GM19438 (cell line): ENCODE measurements at regions not wholly inside any gene's neighbourhood (a gene's known extent, or its start where the extent isn't known, plus 50 kb on each side); places are given as distances from the start of the nearest gene placed in this dataset.

Source experiments
- ATAC-seq: cut with Tn5 transposase; IDR thresholded peaks from one replicate; pipeline ENCODE4 v1.9.1; 2021; ENCODE audit warnings: low read depth; ENCODE audit not compliant: unreplicated experiment

- no peak for ATAC-seq
These were observed 49.8 kb downstream of the PLCE1 start for GRCh38 chr10:94043431-94043990.

- no peak for ATAC-seq
These were observed 52.4 kb downstream of the PLCE1 start for GRCh38 chr10:94046098-94046497.

DNA sequence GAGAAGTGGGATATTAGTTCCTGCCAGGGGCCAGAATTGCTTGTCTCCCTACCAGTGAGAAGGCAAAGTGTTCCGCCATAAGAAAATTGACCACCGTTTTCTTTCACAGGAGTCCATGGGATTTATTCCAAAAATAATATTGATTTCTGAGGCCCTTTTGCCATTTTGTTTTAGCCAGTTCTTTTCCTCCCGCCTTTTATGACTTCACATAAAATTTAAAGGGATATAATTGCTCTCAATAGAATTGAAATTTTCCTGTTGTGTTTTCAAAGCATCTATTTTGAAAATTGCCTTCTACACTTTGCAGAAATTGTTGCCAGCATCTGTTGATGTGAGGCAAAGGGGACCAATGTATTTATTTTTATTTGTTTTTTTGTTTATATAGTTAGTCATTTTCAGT, 53.6 kb downstream of the PLCE1 start:
- no peak for ATAC-seq

- ATAC-seq = no peak
These were observed 56.2 kb downstream of the PLCE1 start for GRCh38 chr10:94049911-94050310.

- no peak for ATAC-seq
These were observed 58.5 kb downstream of the PLCE1 start for GRCh38 chr10:94052281-94052680.

GRCh38 chr10:94052866-94053791, 59.4 kb downstream of the PLCE1 start:
- ATAC-seq = no peak

- no peak for ATAC-seq
These were observed 65.6 kb downstream of the PLCE1 start for GRCh38 chr10:94059178-94059883.

DNA sequence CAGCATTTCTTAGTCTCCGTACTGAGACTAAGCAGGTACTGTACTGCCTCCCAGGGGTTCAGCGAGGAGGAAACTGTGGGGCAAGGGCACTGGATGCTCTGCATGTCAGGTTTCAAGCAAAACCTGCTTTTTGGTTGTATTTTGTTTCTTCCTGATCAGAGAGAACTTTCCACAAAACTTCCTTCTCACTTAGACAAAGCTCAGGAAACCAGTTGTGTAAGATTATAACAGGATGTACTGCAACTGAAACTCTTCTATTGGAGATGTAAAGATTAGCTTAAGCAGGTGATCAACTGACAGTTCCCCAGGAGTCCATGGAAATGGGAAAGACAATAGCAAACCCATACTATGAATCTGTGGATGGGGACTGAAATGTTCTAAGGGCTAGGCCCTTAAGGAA, 67.3 kb downstream of the PLCE1 start:
- no peak for ATAC-seq

GRCh38 chr10:94062611-94063010, 68.9 kb downstream of the PLCE1 start:
- ATAC-seq = no peak

GRCh38 chr10:94065362-94065761, 71.6 kb downstream of the PLCE1 start:
- ATAC-seq = no peak

DNA sequence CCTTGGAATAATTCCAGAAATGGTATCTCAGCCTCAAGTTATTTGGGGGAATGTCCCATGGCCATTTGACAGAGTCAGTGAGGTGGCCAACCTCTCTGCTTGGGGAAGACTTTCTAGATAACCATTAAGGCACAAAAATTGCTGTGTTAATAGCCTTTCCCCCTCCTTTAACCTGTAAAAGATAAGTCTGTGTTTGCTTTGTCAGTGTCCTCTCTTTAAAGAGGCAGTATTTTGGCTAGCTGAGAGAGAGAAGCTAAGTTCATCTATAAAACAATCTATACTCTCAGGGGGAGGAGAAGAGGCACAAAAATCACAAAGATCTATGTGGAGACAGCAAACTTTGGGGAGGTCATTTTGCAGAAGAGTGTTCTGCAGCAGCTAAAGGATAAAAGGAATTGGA, 72.1 kb downstream of the PLCE1 start:
- no peak for ATAC-seq

DNA sequence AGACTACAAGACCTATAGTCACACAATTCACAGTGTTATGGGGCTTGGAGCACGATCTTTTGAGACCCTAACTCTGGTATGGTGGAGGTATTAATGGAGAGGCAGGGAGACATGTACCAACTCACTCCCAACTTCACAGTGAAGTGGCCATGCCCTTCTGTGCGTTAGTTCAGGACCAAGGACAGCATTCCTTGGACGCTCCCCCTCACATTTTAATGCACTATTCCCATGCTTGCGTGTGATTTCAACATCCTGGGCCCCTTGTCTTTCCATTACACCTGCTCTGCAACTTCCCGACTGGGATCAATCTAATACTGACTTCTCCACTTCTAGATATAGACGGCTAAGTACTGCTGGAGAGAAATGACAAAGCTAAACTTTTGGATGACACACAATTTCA, 72.7 kb downstream of the PLCE1 start:
- ATAC-seq = no peak

- no peak for ATAC-seq
These were observed 76.2 kb downstream of the PLCE1 start for GRCh38 chr10:94069884-94070283.

GRCh38 chr10:94074462-94074861, 80.7 kb downstream of the PLCE1 start:
- ATAC-seq = no peak

DNA sequence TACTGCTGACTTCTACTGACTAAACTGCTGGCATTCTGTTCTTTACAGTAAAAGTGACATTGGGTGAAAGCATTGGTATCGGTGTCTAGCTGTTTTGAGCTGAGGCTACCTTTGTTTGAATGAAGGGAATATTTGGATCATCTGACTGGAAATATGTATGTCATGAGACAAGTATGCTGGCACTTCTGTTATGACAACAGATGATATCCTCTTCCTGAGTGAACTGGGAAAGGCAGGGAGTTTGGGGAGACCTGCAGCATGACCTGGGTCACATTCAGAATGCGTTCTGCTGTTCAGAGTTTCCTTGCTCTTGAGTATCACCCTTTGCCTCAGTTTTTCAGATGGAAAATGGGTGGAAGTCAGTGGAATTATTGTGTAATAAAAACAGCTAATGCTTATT, 81.8 kb downstream of the PLCE1 start:
- ATAC-seq = no peak

DNA sequence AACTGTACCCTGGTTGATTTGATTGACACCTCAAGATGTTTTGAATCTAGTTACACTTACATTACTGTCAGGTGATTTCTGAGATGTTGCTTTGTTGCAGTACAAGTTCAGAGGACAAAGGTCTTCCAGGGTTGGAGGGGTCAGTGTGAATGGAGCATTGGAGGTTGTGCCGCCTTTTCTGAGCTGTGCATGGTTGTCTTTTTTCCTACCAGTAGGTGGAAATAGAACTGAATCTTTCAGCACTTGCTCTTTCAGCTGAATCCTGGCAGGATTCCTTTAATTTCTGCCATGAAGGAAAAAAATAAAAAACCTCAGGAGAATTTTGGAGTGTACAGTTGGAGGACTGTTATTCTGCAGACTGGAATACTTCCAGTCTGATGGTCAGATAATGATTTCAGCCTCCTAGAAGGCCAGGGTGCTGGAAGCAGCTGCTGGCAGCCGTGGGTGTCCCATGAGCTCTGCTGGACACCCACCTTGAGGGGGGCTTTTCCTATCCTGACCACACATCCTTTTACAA, 82.7 kb downstream of the PLCE1 start:
- no peak for ATAC-seq

DNA sequence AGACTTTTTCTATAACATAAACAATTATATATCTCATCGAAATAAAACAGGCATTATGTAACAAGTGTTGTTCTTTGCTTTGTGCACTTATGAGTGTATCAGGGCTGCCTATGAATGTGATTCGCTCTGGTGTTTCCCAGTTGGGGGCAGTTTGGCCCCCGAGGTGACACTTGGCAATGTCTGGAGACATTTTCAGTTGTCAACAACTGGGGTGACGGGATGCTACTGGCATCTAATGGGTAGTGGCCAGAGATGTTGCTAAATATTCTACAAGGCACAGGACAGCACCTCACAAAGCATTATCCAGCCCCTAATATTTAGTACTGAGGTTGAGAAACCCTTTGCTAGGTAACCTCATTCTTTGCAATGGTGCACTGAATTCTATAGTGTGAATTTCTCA, 83.3 kb downstream of the PLCE1 start:
- no peak for ATAC-seq

DNA sequence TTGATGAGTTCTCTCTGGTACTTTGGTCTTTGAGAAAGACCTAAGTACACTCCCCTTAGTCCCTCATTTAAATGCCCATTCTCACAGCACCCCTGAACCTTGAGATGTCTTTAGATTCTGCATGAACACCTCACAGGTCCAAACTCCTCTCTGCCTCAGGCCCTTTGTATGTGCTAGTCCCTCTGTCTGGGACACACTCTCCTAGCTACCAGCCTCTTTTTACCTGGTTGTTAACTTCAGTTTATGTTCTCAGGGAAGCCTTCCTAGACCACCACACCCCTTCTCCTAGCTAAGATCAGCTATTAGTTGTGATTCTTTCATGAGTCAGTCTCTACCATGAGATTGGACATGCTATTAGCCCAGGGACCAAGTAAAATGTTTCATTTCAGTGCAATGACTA, 86.4 kb downstream of the PLCE1 start:
- ATAC-seq = no peak

- no peak for ATAC-seq
These were observed 90.0 kb downstream of the PLCE1 start for GRCh38 chr10:94083662-94084265.

GRCh38 chr10:94084344-94084743, 90.6 kb downstream of the PLCE1 start:
- ATAC-seq = no peak

DNA sequence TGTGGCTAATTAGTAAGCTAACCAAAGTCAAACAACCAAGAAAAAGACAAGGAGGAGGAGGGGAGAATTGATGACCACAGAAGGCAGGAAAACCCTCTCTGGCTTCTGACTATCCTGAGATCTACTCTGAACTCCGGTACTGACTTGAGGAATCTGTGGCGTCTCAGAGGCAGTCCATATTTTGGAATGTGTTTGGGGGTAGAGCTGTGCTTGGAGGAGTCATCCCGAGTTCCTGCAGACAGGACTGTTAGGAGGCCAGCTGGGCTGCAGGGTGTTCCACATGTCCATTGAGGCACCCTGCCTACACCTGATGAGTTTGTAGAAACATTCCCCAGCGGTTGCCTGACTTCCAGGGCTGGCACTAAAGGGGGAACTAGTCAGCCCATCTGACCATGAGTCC, 91.6 kb downstream of the PLCE1 start:
- no peak for ATAC-seq
